GM21723 (cell line): ENCODE measurements at regions not wholly inside any gene's neighbourhood (a gene's known extent, or its start where the extent isn't known, plus 50 kb on each side); places are given as distances from the start of the nearest gene placed in this dataset.
"Not testable (repeated sequence)": the region's sequence is repeated elsewhere in the genome, so short reads cannot be mapped to it uniquely, and the experiment has no call there.

Experiments used
- ATAC-seq: cut with Tn5 transposase; IDR thresholded peaks from one replicate; pipeline ENCODE4 v1.9.1; 2021; ENCODE audit warnings: mild to moderate bottlenecking, moderate library complexity; ENCODE audit not compliant: unreplicated experiment

DNA sequence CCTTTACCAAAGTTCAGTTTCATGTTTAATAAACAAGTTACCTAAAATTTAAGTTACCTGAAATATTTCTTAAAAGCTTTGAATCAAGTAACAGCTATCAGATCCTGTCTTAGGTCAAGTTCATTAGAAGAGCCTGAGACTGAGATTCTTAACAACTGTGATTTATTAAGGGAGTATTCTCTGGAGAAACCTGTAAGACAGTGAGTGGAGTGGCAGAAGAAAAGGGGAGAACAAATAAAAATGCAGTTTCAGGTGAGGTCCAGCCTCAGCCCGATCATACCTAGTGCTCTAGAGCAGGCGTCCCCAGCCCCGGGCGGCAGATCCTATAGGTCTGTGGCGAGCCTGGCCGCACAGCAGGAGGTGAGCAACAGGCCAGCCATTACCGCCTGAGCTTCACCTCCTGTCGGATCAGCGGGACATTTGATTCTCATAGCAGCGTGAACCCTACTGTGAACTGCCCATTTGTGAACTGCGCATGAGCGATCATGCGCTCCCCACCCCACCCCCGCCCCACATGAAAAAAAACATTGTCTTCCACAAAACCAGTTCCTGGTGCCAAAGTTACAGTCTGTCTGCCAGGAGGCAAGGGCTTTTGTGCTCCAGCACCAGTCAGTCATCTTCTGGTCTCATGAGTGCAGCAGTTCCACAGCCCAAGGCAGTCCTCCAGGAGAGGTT, 59.2 kb upstream of the ADGRB3 start:
- no peak for ATAC-seq

DNA sequence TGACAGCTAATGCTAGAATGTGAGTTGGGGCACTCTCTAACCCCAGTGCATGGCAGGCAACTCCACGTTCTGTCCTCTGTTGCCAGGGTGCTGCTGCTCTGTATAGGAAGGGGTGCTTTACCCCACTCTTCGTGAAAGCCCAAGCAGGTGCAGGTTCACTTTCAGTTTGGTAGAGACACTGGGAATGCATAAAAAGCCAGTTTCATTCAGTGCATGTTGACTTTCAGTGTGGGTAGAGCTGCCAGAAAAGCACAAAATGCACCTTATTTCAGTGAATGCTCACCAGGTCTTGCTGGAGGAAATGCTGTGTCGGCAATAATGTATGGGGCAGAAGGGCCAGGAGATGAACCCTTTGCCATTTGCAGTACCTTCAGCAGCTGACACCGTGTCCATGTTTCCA, 62.1 kb upstream of the ADGRB3 start:
- ATAC-seq = peak; percentile 12

DNA sequence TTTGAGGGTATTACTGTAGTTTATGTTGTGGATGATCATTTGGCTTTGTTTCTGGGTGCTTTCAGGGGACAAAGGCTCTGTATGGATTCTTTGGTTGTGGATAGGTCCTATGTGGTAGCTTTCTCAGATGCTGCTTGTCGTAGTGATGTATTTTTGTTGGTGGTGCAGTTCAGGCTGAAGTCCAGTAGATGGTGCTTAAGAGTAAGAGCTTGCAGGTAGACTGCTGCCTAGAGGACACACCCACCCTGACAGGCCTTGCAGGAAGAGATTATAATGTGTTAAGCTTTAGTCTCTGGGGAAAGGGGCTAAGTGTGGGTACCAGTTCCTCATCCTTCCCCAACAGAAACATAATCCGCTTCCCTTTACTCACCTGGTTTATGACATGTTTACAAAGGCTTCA, 62.6 kb upstream of the ADGRB3 start:
- ATAC-seq = peak; percentile 98

DNA sequence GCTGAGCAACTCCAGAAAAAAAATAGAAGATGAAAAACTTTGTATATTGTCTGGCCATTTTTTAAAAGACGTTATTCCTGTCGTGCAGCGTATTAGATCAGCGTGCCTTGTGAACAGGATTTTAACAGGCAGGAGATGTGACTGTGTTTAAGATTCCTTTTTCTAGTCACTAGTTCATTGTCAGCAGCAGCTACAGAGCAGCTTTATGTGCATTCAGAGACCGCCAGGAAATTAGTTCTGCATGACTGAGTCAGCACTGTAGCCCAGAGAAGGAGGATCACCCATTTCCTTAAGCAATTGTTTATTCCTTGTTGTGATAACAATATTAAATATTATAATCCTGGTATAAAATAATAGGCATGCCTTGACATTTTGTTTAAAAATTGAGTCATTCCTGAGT, 75.4 kb upstream of the ADGRB3 start:
- ATAC-seq = no peak

DNA sequence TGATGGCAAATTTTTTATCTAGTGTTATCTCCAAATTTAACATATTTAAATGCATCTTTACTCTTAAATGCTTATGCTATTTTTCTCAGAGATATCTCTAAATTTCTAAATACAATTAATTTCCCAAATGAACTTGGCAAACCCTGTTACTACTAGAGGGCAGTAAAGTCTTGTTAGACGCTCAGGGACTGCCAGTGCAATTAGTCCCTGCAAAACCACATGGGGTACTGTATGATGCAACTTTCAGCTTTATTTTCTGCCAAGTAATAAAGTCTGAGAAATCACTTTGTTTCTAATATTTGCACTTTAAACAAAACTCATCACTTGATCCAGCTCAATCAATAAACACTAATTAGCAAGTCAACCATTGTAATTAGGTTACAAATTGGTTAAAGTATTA, 76.0 kb upstream of the ADGRB3 start:
- ATAC-seq = no peak

DNA sequence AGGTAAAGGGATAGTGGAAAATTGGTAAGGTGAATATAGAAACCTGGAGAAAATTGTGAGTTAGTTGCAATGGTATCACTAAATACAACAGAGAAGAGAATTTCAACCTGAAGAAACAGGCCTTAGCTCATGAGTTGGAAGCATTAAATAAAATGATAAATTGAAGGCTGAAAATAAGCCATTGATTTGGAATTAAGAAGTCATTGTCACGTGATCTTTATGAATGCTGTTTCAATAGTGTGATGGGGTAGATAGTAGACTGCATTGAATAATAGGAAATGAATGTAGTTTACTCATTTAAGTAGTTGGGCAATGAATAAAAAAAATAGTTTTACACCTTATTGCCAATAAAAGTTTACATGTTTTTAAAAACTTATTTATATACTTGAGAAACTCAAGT, 88.5 kb upstream of the ADGRB3 start:
- ATAC-seq = no peak

DNA sequence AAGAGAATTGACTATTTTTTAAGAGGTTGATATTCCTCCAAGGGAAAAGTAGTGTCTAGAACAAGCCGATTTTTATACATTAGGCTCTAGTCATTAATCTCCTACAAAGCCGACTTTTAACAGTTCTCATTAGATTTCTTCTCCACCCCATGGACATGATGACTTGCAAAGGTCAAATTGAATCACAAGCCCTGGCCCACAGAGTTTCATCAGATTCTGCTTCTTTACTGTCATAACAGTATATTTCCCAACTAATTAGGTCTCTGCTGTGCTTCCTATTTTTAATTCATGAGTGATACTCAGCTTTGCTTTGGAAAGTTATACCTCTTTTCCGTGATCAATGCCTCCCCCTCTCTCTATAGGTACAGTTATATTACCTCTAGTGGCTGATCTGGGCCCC, 90.6 kb upstream of the ADGRB3 start:
- no peak for ATAC-seq

DNA sequence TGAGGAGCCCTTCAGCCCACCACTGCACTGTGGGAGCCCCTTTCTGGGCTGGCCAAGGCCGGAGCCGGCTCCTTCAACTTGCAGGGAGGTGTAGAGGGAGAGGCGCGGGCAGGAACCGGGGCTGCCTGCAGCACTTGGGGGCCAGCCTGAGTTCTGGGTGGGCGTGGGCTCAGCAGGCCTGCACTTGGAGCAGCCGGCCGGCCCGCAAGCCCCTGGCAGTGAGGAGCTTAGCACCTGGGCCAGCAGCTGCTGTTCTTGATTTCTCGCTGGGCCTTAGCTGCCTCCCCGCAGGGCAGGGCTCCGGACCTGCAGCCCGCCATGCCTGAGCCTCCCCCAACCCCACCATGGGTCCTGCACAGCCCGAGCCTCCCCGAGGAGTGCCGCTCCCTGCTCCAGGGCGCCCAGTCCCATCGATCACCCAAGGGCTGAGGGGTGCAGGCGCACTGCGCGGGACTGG, 101.7 kb upstream of the ADGRB3 start:
- no peak for ATAC-seq

DNA sequence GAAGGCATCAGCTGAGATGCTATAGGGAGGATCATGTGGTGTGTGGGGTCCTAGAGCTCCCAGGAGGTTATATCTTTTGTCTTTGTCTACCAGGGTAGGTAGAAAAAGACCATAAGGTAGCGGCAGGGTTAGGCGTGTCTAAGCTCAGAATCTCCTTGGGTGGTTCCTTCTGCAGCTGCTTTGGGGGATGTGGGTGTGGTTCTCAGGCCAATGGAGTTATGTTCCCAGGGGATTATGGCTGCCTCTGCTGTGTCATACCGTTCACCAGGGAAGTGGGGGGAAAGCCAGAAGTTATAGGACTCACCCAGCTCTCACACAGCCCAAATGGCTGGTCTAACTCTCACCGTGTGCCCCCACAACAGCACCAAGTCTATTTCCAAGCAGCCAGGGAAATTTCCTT, 107.4 kb upstream of the ADGRB3 start:
- no peak for ATAC-seq

DNA sequence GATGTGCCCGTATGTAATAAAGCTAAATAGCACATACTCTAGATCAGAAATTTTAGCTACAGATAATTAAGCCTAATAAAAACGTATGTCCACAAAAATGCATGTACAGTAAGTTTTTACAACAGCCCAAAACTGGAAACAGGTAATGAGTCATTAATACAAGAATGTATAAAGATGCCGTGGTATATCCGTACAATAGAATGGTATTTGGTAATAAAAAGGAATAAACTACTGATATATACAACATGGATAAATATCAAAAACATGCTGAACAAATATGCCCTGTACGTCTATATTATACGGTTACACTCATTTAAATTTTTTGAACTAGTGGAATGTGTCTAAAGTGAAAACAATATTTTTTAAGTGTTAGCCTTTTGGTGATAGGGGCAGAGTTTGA, 128.2 kb upstream of the ADGRB3 start:
- ATAC-seq = no peak

DNA sequence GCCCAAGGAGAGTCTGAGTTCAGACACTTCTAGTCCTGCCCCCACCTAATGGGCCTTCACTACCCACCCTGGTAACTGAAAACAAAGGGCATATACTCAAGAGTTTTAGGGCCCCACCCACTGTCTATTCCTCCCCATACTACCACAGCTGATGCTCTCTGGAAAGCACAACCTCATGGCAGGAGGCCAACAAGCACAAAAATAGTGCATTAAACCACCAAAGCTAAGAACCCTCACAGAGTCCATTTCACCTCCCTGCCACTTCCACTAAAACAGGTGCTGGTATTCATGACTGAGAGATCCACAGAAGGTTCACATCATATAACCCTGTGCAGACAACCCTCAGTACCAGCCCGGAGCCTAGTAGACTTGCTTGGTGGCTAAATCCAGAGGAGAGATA, 132.1 kb upstream of the ADGRB3 start:
- ATAC-seq = no peak

DNA sequence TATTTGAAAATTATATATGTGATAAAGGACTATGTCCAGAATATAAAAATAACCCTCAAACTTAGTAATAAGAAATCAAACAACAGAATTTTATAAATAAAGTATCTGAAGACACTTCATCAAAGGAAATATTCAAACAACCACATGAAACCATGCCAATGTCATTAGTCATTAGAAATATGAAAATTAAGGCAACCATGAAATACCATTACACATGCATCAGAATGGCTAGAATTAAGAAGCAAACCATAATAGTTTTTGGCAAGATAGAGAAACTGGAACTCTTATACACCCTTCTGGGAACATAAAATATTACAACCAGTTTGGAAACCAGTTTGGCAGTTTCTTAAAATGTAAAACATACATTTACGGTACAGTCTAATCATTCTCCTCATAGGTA, 137.2 kb upstream of the ADGRB3 start:
- ATAC-seq = no peak

DNA sequence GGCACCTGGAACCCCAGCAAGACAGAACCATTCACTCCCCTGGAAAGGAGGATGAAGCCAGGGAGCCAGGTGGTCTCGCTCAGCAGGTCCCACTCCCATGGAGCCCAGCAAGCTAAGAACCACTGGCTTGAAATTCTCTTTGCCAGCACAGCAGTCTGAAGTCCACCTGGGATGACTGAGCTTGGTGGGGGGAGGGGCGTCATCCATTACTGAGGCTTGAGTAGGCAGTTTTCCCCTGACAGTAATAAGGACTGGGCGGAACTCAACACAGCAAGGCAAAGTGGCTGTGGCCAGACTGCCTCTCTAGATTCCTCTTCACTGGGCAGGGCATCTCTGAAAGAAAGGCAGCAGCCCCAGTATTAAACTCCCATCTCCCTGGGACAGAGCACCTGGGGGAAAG, 140.2 kb upstream of the ADGRB3 start:
- not testable (repeated sequence) for ATAC-seq

DNA sequence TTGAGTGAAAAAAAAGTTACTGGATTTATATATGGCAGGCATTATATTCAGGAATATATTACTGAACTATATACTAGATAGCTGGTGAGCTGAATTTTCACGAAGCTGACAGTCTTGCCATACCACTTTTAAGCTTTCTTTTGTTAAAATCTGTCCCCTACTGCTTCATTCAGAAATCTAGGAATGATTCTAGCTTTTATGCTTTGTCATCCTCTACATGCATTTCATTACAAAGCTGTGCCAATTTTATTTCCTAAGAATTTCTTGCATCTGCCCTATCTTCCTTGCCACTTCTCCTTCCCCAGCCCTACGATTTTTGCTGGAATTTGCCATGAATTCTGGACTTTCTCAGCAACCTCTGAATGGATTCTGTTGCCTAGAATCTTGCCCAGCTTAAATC, 158.5 kb upstream of the ADGRB3 start:
- no peak for ATAC-seq

DNA sequence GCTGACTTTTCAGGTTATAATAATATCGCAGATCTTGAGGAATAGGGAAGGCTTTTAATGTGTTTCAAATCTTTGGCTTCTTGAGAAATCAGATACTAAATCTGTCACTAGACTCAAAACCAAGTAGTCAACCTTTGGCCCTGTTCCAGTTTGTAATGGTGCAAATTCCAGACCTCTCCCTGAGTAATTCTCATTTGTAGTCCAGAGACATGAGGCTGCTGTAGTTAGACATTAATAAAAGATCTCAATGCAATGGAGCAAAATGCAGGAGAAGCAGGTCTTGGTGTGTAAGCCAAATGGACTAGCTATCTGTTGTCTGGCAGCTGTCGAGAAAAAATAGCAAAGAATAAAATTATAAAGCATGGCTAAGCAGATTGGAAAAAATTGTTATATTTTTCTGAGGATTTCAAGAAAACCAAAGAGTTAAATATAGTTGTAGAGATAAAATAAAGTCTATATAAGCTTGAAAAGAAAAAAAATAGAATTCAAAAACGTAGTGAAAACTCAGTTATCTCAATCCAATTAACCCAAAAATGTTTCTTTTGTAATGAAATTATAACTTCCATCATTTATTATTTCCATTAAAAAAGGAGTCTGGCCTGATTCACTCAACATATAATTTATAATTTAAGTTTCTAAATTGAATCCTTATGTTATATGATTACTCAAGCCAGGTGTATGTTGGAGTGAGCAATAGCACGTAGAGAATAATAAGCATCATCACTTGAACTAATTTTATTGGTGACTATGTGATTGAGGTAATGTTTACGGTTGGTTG, 161.5 kb upstream of the ADGRB3 start:
- no peak for ATAC-seq

DNA sequence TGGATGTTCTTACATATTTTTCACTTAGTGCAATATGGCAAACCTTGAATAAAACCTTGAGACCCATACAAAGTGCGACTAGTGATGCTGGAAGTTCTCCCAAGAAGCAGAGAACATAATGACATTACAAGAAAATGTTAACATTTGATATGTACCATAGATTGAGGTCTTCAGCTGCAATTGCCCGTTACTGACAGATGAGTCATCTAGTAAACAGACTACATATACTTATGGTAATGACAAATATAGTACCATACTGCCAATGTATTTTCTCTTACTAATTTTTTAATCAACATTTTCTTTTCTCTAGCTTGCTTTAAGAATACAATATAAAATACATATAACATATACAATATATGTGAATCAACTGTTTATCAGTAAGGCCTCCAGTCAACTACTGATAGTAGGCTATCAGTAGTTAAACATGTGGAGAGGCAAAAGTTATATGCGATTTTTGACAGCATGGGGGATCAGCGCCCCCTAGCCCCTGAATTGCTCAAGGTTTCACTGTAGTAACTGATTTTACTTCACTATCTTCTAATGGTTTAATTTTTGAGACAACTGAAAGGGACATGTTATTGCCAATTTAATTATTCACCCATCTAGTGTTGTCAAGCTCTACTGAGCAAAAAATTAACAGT, 166.7 kb upstream of the ADGRB3 start:
- ATAC-seq = no peak

DNA sequence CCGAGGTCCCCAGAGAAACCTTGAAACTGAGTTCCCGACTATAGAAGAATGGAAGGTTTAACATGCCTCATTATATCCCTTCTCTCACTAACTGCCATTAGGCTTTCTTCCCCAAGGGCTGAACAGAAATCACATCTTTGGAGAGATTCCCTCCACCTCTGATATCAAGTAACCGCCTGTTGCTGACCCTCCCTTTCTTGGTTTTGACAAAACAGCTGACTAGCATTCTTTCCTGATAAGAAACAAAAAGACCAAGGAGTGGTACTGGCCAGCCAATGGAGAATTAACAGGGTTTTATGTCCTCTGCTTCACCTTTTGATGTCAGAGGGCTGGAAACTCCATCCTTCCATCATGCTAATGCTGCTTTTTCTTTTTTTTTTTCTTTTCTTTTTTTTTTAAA, 176.6 kb upstream of the ADGRB3 start:
- no peak for ATAC-seq

DNA sequence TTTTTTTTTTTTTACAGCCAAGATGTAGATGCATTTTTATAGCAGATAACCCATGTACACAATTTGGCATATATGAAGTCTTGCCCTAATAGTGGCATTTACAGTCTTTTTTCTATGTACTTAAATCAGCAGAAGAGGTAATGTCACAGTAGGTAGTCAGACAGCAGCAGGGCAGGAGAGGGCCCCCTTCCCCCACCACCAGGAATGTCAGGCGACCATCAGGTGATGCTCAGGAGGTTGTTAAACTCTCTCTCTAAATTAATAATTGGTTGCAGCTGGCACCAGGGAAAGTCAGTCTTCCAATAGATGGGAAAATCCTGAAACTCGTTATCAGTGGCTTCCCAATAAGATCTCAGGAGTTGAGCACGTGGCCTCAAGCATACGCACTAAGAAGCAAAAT, 188.0 kb upstream of the ADGRB3 start:
- ATAC-seq = no peak

DNA sequence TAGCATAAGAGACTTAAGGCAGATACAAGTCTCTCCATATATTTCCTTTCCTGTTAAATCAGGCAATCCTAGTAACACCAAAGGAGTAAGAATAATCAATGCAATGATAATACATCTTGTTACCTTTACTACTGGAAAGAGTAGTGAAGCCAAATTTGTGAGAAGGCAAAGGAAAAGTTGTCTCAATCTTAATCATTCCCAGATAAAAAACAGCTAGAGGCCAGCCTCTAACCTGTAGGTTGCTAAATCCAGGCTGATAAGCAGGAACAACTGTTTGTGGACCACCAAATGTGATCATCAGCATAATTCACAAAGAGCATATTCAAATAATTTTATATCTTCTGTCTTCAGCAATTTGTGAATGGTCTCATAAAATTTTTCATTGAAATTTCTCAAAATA, 189.2 kb upstream of the ADGRB3 start:
- no peak for ATAC-seq

DNA sequence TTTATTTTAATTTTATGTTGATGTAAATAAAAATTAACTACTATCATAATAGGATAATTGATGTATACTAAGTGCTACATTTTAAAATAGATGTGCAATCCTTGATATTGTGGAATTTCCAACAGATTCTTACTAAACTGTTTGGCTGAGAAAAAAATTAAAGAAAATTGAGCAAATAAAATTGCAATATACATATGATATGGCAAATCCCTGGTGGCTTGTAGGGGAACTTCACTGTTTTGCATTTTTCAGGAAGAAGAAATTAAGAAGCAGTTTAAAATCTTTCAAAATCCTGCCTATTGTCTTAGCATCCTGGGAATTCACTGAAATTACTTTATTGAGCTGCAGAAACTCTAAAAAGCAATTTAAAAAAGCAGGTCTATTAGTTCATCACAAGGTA, 191.4 kb upstream of the ADGRB3 start:
- no peak for ATAC-seq

DNA sequence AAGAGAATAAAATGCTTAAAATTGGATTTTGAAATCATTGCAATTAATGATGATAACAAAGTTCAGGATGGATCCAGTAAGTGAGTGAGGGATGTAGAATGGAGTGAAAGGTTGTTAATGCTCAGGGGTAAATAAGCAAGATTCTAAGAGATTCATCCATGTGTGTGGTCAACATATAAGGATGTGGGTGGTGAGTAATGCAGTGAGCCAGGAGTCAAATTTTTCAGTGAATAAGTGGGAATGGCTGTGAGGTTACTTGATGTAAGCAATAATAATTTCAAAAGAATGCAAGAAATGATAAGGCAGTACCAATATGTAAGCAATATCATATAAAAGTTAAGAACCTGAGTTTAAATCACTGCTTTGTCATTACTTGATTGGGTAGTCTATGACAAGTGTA, 207.5 kb upstream of the ADGRB3 start:
- ATAC-seq = no peak

DNA sequence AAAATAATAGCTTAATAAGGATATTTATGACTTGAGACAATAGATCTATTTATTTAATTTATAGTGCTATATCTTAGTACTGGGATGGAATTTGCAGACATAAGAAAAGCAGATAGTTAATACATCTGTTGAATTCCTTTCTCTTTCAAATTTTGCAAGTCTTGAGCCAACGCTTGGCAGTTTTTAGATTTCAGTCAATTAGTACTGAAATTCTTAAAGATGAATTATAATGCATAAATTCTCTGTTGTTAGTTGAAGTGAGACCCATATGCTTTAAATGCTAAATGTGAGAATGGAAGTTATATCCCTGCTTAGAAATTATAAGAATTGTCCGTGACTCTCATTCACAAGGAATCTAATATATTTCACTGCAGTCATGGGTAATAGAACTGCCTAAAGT, 225.1 kb upstream of the ADGRB3 start:
- no peak for ATAC-seq
